Skeletal muscle tissue (tissue), 3 donors: ENCODE measurements at regions not wholly inside any gene's neighbourhood (a gene's known extent, or its start where the extent isn't known, plus 50 kb on each side); places are given as distances from the start of the nearest gene placed in this dataset.

Experiments used
- H3K27ac ChIP-seq: one replicate; pipeline ENCODE4 v1.7.0; 2013; ENCODE audit warnings: mild to moderate bottlenecking, low read depth, low read length, inconsistent platforms
- H3K27me3 ChIP-seq, 3 donors: one replicate each; pipeline ENCODE4 v1.7.0; 2013; ENCODE audit warnings: low read length in 3 of 3; ENCODE audit not compliant: control insufficient read depth in 3 of 3, insufficient read depth in 3 of 3
- H3K36me3 ChIP-seq, 3 donors: one replicate each; pipeline ENCODE4 v1.7.0; 2013; ENCODE audit warnings: low read length in 3 of 3; ENCODE audit not compliant: control insufficient read depth in 3 of 3, insufficient read depth in 3 of 3
- H3K4me1 ChIP-seq, 3 donors: one replicate each; pipeline ENCODE4 v1.7.0; 2013; ENCODE audit warnings: low read length in 3 of 3, mild to moderate bottlenecking in 3 of 3; ENCODE audit not compliant: control insufficient read depth in 3 of 3, insufficient read depth in 3 of 3
- H3K4me3 ChIP-seq, 3 donors: one replicate each; pipeline ENCODE4 v1.7.0; 2013; ENCODE audit warnings: low read length in 3 of 3
- H3K9ac ChIP-seq, 3 donors: one replicate each; pipeline ENCODE4 v1.7.0; 2013; ENCODE audit warnings: low read length in 3 of 3, mild to moderate bottlenecking in 3 of 3, moderate library complexity in 2 of 3, low read depth in 1 of 3
- H3K9me3 ChIP-seq, 3 donors: one replicate each; pipeline ENCODE4 v1.7.0; 2013; ENCODE audit warnings: low read length in 3 of 3; ENCODE audit not compliant: control insufficient read depth in 3 of 3
- donor health status: Osteomylitis.

GRCh38 chr12:114779647-114780046, 95.7 kb upstream of the TBX3 start:
- Histone ChIP-seq H3K27ac (no peak overlapping the region), H3K27me3 (no peaks in the 10 kb centered on the region), H3K9ac (no peak overlapping the region), H3K36me3 (no peaks in the 10 kb centered on the region), H3K9me3 (no peaks in the 10 kb centered on the region), H3K4me3 (no peak overlapping the region), H3K4me1 (no peaks in the 10 kb centered on the region)

GRCh38 chr12:114779186-114779585, 95.2 kb upstream of the TBX3 start:
- Histone ChIP-seq H3K9me3 (no peaks in the 10 kb centered on the region), H3K4me1 (no peaks in the 10 kb centered on the region), H3K27ac (no peak overlapping the region), H3K4me3 (no peak overlapping the region), H3K27me3 (no peaks in the 10 kb centered on the region), H3K36me3 (no peaks in the 10 kb centered on the region), H3K9ac (no peak overlapping the region)

- Histone ChIP-seq H3K9me3 (no peaks in the 10 kb centered on the region), H3K36me3 (no peaks in the 10 kb centered on the region), H3K4me3 (no peak overlapping the region), H3K27ac (no peak overlapping the region), H3K27me3 (no peaks in the 10 kb centered on the region), H3K9ac (no peak overlapping the region), H3K4me1 (no peaks in the 10 kb centered on the region)
Measured at GRCh38 chr12:114776731-114777442, 92.9 kb upstream of the TBX3 start.

GRCh38 chr12:114774699-114775098, 90.7 kb upstream of the TBX3 start:
- Histone ChIP-seq H3K27me3 (no peaks in the 10 kb centered on the region), H3K27ac (no peak overlapping the region), H3K36me3 (no peaks in the 10 kb centered on the region), H3K9ac (no peak overlapping the region), H3K4me1 (no peaks in the 10 kb centered on the region), H3K4me3 (no peak overlapping the region), H3K9me3 (no peaks in the 10 kb centered on the region)

- no peaks in the 10 kb centered on the region for H3K4me1 ChIP-seq
- H3K27me3 ChIP-seq = no peaks in the 10 kb centered on the region
- no peak overlapping the region for H3K4me3 ChIP-seq
- no peaks in the 10 kb centered on the region for H3K36me3 ChIP-seq
- H3K9ac ChIP-seq = no peak overlapping the region
- no peaks in the 10 kb centered on the region for H3K9me3 ChIP-seq
- H3K27ac ChIP-seq = no peak overlapping the region
Measured at GRCh38 chr12:114774197-114774596, 90.2 kb upstream of the TBX3 start.

- Histone ChIP-seq H3K36me3 (no peaks in the 10 kb centered on the region), H3K9me3 (no peaks in the 10 kb centered on the region), H3K4me3 (no peak overlapping the region), H3K27ac (no peak overlapping the region), H3K4me1 (no peaks in the 10 kb centered on the region), H3K27me3 (no peaks in the 10 kb centered on the region), H3K9ac (no peak overlapping the region)
Measured at GRCh38 chr12:114770323-114770722, 86.3 kb upstream of the TBX3 start.

- Histone ChIP-seq H3K9me3 (no peaks in the 10 kb centered on the region), H3K4me3 (no peak overlapping the region), H3K9ac (no peak overlapping the region), H3K27me3 (no peaks in the 10 kb centered on the region), H3K36me3 (no peaks in the 10 kb centered on the region), H3K27ac (no peak overlapping the region), H3K4me1 (no peaks in the 10 kb centered on the region)
Measured at GRCh38 chr12:114769634-114770033, 85.7 kb upstream of the TBX3 start.

- H3K27me3 ChIP-seq = no peaks in the 10 kb centered on the region
- no peaks in the 10 kb centered on the region for H3K4me1 ChIP-seq
- no peak overlapping the region for H3K27ac ChIP-seq
- H3K4me3 ChIP-seq = no peak overlapping the region
- H3K9ac ChIP-seq = no peak overlapping the region
- no peaks in the 10 kb centered on the region for H3K9me3 ChIP-seq
- H3K36me3 ChIP-seq = no peaks in the 10 kb centered on the region
Measured at GRCh38 chr12:114767906-114768722, 84.1 kb upstream of the TBX3 start.

- Histone ChIP-seq H3K9me3 (no peaks in the 10 kb centered on the region), H3K36me3 (no peaks in the 10 kb centered on the region), H3K9ac (no peak overlapping the region), H3K27ac (no peak overlapping the region), H3K4me3 (no peak overlapping the region), H3K4me1 (peaks cover 0 to 5% (median 0%) of the 10 kb centered on the region in 3 donors), H3K27me3 (no peaks in the 10 kb centered on the region)
Measured at GRCh38 chr12:114767084-114767760, 83.2 kb upstream of the TBX3 start.
